Ascending aorta (tissue), 2 donors: ENCODE measurements at regions not wholly inside any gene's neighbourhood (a gene's known extent, or its start where the extent isn't known, plus 50 kb on each side); places are given as distances from the start of the nearest gene placed in this dataset.

Experiments
- DNase-seq, 2 donors: peaks; one replicate each; pipeline ENCODE4 v3.0.0-alpha.2; 2019; ENCODE audit warnings: low spot score in 2 of 2
- H3K27ac ChIP-seq, 2 donors: fragments of 200-600 bp; sonication (generic); one replicate each; pipeline ENCODE4 v1.5.1; 2016 to 2017; ENCODE audit warnings: mild to moderate bottlenecking in 1 of 2
- H3K27me3 ChIP-seq: fragments of 200-600 bp; sonication (generic); one replicate; pipeline ENCODE4 v1.5.1; 2017
- H3K36me3 ChIP-seq, 2 donors: fragments of 200-600 bp; sonication (generic); one replicate each; pipeline ENCODE4 v1.5.1; 2016
- H3K4me1 ChIP-seq, 2 donors: fragments of 200-600 bp; sonication (generic); one replicate each; pipeline ENCODE4 v1.5.1; 2016 to 2017; ENCODE audit warnings: mild to moderate bottlenecking in 1 of 2
- H3K4me3 ChIP-seq, 2 donors: fragments of 200-600 bp; sonication (generic); one replicate each; pipeline ENCODE4 v1.5.1; 2016 to 2017; ENCODE audit warnings: mild to moderate bottlenecking in 1 of 2
- H3K9me3 ChIP-seq, 2 donors: fragments of 200-600 bp; sonication (generic); one replicate each; pipeline ENCODE4 v1.5.1; 2016
- intact Hi-C: fragments of 100-400 bp; cut with DNase I; formaldehyde crosslinking; loops from one replicate; pipeline ENCODE4 v1.15.1; 2023
- TF ChIP-seq, protein P1 (sequence below), 3 experiments: fragments of 200-600 bp in 2 of 3; fragments of 450-650 bp in 1 of 3; sonication (generic) in 2 of 3; IDR thresholded peaks; one replicate each; pipeline ENCODE4 v1.5.1; 2016 to 2019; ENCODE audit warnings: antibody characterized with exemption in 3 of 3, mild to moderate bottlenecking in 1 of 3, moderate library complexity in 1 of 3

DNA sequence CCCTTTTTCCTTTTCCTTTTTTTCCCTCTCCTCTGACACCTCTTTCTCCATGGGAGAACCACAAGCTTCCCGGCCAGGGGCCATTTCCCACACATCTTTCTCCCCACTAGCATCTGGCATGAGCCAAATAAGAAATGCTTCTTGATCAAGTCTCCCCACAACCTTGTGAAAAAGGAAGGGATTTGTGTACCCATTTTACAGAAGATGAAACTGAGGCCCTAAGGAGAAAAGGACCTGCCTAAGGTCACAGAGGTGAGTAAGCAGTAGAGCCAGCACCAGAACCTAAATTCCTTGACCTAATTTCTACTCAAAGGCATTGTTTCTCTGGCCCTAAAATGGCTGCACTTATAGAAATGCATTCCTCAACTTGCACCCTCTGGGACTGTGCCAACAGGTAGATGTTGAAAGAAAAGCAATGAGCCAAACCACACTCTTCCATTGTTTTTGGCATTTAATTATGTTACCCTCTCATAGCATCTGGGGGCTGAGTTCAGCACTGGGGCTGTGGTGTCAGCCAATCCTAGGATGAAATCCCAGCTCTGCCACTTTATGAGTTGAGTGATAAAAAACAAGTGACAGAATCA, 81.7 kb upstream of the TLE3 start:
- peaks cover 0 to 7% of the 10 kb centered on the region in 2 donors for H3K4me1 ChIP-seq
- no peaks in the 10 kb centered on the region for H3K27me3 ChIP-seq
- no peaks in the 10 kb centered on the region for H3K9me3 ChIP-seq
- no peak overlapping the region for H3K4me3 ChIP-seq
- intact Hi-C loops: no loop called here
- TF ChIP-seq, protein P1, sequence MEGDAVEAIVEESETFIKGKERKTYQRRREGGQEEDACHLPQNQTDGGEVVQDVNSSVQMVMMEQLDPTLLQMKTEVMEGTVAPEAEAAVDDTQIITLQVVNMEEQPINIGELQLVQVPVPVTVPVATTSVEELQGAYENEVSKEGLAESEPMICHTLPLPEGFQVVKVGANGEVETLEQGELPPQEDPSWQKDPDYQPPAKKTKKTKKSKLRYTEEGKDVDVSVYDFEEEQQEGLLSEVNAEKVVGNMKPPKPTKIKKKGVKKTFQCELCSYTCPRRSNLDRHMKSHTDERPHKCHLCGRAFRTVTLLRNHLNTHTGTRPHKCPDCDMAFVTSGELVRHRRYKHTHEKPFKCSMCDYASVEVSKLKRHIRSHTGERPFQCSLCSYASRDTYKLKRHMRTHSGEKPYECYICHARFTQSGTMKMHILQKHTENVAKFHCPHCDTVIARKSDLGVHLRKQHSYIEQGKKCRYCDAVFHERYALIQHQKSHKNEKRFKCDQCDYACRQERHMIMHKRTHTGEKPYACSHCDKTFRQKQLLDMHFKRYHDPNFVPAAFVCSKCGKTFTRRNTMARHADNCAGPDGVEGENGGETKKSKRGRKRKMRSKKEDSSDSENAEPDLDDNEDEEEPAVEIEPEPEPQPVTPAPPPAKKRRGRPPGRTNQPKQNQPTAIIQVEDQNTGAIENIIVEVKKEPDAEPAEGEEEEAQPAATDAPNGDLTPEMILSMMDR (IDR thresholded peaks at IDR 0.05): no peak
- H3K27ac ChIP-seq: no peak overlapping the region
- H3K36me3 ChIP-seq: no peaks in the 10 kb centered on the region
- DNase-seq: no peak

DNA sequence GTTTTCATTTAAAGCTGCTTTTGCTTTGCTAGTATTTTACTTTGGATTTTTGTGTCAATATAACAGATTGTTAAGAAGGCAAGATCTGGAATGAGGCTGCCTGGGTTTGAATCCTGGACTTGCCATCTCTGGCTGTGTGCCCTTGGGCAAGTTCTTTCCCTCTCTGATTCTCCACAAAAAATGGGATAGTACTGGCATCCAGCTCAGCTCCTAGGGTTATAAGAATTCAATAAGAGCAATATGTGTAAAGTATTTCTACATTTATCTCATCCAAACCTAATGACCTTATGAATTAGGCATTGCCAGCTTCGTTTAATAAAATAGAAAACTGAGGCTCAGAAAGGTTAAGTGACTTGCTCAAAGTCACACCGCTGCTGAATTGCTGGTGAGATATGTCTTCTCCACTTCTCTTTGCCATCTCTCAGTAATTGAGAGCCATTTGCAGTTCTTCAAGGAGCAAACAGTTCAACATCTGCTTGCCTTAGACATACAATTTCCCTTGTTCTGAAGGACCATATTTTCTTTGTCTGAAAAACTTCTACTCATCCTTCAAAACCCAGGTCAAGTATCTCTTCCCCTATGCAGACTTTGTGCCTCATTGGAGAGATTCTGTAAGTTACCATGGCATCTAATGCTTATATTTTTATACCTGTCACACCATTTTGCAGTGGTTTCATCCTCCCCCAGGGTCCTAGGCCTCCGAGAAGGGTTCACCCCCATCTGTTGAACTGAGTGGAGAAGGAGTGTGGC, 80.8 kb upstream of the TLE3 start:
- Histone ChIP-seq H3K4me3 (no peak overlapping the region), H3K27me3 (no peaks in the 10 kb centered on the region), H3K4me1 (peaks cover 0 to 7% of the 10 kb centered on the region in 2 donors), H3K27ac (no peak overlapping the region), H3K9me3 (no peaks in the 10 kb centered on the region), H3K36me3 (no peaks in the 10 kb centered on the region)
- no peak for DNase-seq
- TF ChIP-seq, protein P1 (IDR thresholded peaks at IDR 0.05): no peak
- intact Hi-C loops: no loop called here

DNA sequence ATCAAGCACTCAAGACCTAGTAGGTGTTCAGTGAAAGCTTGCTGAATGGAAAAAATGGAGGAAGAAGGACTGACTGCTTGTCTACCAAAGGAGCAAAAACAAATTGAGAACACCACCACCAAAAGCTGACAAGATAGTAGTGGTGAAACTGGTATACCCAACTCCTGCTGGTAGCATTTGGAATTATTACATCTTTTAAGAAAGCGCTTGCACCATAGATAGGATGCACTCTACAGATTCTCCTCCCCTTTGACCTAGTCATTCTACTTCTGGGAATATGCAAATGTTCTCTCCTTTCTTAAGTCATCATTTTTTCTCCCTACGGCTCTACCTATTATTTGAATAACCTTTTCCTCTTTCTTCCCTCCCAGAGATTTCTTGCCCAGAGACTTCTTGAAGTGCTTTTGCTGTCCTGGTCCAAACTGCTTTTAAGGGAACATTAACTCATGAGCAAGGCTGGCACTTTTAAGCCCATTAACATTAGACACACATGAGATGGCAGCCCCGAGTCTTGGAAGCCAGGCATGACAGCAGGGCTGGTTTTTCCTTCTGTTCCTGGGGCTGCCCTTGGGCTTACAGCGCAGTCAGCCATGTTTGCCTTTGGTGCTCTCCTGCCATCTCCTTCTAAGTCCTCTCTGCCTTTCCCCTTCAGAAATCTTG, 75.0 kb upstream of the TLE3 start:
- no peak overlapping the region for H3K27ac ChIP-seq
- TF ChIP-seq, protein P1 (IDR thresholded peaks at IDR 0.05): no peak
- no peaks in the 10 kb centered on the region for H3K27me3 ChIP-seq
- intact Hi-C loops: no loop called here
- H3K9me3 ChIP-seq: no peaks in the 10 kb centered on the region
- H3K36me3 ChIP-seq: no peaks in the 10 kb centered on the region
- no peak for DNase-seq
- no peaks in the 10 kb centered on the region for H3K4me1 ChIP-seq
- H3K4me3 ChIP-seq: no peak overlapping the region

DNA sequence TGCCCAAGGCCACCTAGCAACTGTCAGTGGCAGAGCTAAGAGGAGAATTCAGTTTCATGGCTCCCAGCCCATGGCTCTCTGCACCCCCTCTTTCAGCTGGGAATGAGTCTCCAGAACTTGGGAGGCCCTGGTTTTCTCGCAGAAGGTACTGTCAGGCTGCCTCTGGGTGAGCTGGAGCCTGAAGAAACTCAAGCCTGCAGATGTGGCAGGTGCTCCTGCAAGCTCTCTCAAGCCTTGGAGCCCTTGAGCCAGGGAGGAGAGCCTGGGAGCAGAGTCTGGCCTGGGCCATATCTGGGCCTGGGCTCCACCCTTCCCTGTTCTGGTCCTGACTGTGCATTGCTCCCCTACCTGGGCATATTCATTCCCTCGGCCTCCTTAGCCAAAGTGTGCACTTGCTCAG, 74.4 kb upstream of the TLE3 start:
- TF ChIP-seq, protein P1 (IDR thresholded peaks at IDR 0.05): no peak
- intact Hi-C loops: no loop called here
- no peak overlapping the region for H3K4me3 ChIP-seq
- no peak overlapping the region for H3K27ac ChIP-seq
- H3K4me1 ChIP-seq: no peaks in the 10 kb centered on the region
- no peaks in the 10 kb centered on the region for H3K36me3 ChIP-seq
- no peaks in the 10 kb centered on the region for H3K9me3 ChIP-seq
- no peaks in the 10 kb centered on the region for H3K27me3 ChIP-seq
- DNase-seq: no peak

DNA sequence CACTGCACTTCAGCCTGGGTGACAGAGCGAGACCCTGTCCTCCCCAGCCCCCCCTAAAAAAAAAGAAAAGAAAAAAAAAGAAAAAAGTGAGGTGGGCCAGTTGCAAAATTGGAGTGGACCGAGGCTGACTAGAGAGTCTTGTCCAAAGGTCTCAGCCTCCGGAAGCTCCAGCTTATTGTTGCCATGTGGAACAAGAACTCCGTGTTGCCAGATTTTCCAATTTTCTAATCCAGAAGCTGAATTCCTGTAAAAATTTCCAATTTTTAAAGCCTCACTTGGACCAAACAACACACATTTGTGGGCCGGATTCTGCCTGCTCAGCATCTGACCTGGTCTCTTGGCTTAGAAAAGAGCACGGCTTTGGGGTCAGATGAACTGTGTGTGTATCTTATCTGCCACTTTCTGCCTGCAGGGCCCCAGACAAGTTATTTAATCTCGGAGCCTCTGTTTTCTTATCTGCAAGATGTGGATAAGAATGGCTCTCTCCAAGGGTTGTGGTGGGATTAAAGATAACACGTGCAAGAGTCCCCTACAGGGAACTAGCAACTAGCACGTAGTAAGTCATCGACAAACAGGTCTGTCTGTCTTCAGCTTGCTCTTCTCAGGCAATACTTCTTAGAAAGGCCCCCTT, 73.7 kb upstream of the TLE3 start:
- TF ChIP-seq, protein P1 (IDR thresholded peaks at IDR 0.05): no peak
- Histone ChIP-seq H3K9me3 (no peaks in the 10 kb centered on the region), H3K36me3 (no peaks in the 10 kb centered on the region)

More for the DNA sequence above, 73.7 kb upstream of the TLE3 start:
- Histone ChIP-seq H3K27me3 (no peaks in the 10 kb centered on the region), H3K27ac (no peak overlapping the region), H3K4me3 (no peak overlapping the region), H3K4me1 (peaks cover 0 to 7% of the 10 kb centered on the region in 2 donors)
- intact Hi-C loops: no loop called here
- DNase-seq: no peak
